ENCODE measurements at regions not wholly inside any gene's neighbourhood (a gene's known extent, or its start where the extent isn't known, plus 50 kb on each side); places are given as distances from the start of the nearest gene placed in this dataset.

DNA sequence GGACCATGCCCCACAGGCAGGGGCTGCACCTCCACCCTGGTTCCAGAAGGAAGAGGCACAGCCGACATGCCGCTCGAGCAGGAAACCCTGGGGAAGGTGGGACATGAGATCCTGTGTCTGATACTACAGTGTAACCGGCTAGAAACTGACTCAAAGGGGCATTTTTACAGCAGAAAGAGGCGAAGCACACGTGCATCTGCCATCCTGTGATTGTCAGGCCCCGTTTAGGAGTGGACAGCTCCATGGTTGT is 62.7 kb downstream of the SIK1 start:
- TF ChIP-seq, protein P1, sequence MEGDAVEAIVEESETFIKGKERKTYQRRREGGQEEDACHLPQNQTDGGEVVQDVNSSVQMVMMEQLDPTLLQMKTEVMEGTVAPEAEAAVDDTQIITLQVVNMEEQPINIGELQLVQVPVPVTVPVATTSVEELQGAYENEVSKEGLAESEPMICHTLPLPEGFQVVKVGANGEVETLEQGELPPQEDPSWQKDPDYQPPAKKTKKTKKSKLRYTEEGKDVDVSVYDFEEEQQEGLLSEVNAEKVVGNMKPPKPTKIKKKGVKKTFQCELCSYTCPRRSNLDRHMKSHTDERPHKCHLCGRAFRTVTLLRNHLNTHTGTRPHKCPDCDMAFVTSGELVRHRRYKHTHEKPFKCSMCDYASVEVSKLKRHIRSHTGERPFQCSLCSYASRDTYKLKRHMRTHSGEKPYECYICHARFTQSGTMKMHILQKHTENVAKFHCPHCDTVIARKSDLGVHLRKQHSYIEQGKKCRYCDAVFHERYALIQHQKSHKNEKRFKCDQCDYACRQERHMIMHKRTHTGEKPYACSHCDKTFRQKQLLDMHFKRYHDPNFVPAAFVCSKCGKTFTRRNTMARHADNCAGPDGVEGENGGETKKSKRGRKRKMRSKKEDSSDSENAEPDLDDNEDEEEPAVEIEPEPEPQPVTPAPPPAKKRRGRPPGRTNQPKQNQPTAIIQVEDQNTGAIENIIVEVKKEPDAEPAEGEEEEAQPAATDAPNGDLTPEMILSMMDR (IDR thresholded peaks at IDR 0.05) = no peak
- TF ChIP-seq POLR2A (IDR thresholded peaks at IDR 0.05) = no peak
